A549 (cell line): ENCODE measurements at regions not wholly inside any gene's neighbourhood (a gene's known extent, or its start where the extent isn't known, plus 50 kb on each side); places are given as distances from the start of the nearest gene placed in this dataset.

ENCODE experiments used
- ATAC-seq, 2 experiments: fragments of 200-7000 bp in 1 of 2; fragments of >200 bp in 1 of 2; cut with Nextera tagmentation in 1 of 2; cut with Tn5 transposase in 1 of 2; 3 replicates each; pipeline versions ENCODE4 v1.8.0 to v1.9.1; 2018 to 2020; ENCODE audit warnings: mild to moderate bottlenecking in 1 of 2, moderate library complexity in 1 of 2
- CTCF ChIA-PET: fragments of 300-600 bp; sonication (Branson Sonifier 250); formaldehyde crosslinking; extraction: SDS; loops from one replicate; lab custom pipeline; 2021; ENCODE audit warnings: antibody characterized with exemption, inconsistent platforms; lab: Yijun Ruan, JAX
- POLR2A ChIA-PET: fragments of 350-600 bp; formaldehyde crosslinking; extraction: SDS; loops from one replicate; lab custom pipeline; 2021; ENCODE audit warnings: antibody characterized with exemption, inconsistent platforms; lab: Yijun Ruan, JAX
- DNase-seq, 2 experiments: peaks; one replicate each; pipeline versions ENCODE4 v3.0.0 to v3.0.0-alpha.2; 2011 to 2016; ENCODE audit warnings: low read depth in 1 of 2, low spot score in 1 of 2
- FAIRE-seq: peaks from 2 replicates; lab custom pipeline; 2011; peaks lifted over from hg19 to GRCh38; lab: Jason Lieb, UNC
- H3K27ac ChIP-seq, 2 experiments: fragments of >200 bp; sonication (Bioruptor Twin); formaldehyde crosslinking; 3 replicates each; pipeline ENCODE4 v1.5.1; 2016 to 2017
- H3K4me1 ChIP-seq: fragments of >200 bp; sonication (Bioruptor Twin); formaldehyde crosslinking; 3 replicates; pipeline ENCODE4 v1.6.1; 2016
- H3K4me2 ChIP-seq: fragments of >200 bp; sonication (Bioruptor Twin); formaldehyde crosslinking; 3 replicates; pipeline ENCODE4 v1.6.1; 2016
- H3K4me3 ChIP-seq: fragments of >200 bp; sonication (Bioruptor Twin); formaldehyde crosslinking; 3 replicates; pipeline ENCODE4 v1.5.1; 2016
- H3K9me3 ChIP-seq: fragments of >200 bp; sonication (Bioruptor Twin); formaldehyde crosslinking; 3 replicates; pipeline ENCODE4 v1.6.1; 2016
- CBX2 ChIP-seq: fragments of 200-600 bp; sonication (generic); IDR thresholded peaks from 2 replicates; pipeline ENCODE4 v1.6.1; 2016; ENCODE audit warnings: low read depth, mild to moderate bottlenecking, borderline replicate concordance
- CBX8 ChIP-seq: fragments of 200-600 bp; sonication (generic); IDR thresholded peaks from 2 replicates; pipeline ENCODE4 v1.6.1; 2016
- CHD2 ChIP-seq: fragments of 150-350 bp; IDR thresholded peaks from 2 replicates; pipeline ENCODE4 v1.6.1; 2014; ENCODE audit warnings: low read length; ENCODE audit not compliant: partially characterized antibody
- CHD4 ChIP-seq: fragments of 200-600 bp; sonication (generic); IDR thresholded peaks from 2 replicates; pipeline ENCODE4 v1.6.1; 2016; ENCODE audit warnings: antibody characterized with exemption, mild to moderate bottlenecking, borderline replicate concordance
- E2F6 ChIP-seq: IDR thresholded peaks from 2 replicates; pipeline ENCODE4 v1.6.1; 2012; ENCODE audit warnings: low read depth, borderline replicate concordance
- ELK1 ChIP-seq: fragments of 150-350 bp; IDR thresholded peaks from 2 replicates; pipeline ENCODE4 v1.6.1; 2014; ENCODE audit warnings: low read depth, mild to moderate bottlenecking, low read length
- ESRRA ChIP-seq: fragments of 150-350 bp; IDR thresholded peaks from 2 replicates; pipeline ENCODE4 v1.6.1; 2014; ENCODE audit warnings: mild to moderate bottlenecking, low read length, borderline replicate concordance
- FOSB ChIP-seq: fragments of 250-450 bp; sonication (Bioruptor Pico); IDR thresholded peaks from 2 replicates; pipeline ENCODE4 v1.5.0; 2020; ENCODE audit warnings: mild to moderate bottlenecking, moderate library complexity
- FOSL2 ChIP-seq, 2 experiments: fragments of 450-650 bp in 1 of 2; fragments of >200 bp in 1 of 2; sonication (Bioruptor Twin) in 1 of 2; formaldehyde crosslinking; IDR thresholded peaks; 2 replicates each; pipeline versions ENCODE4 v1.5.0 to v1.6.1; 2016 to 2020; ENCODE audit warnings: mild to moderate bottlenecking in 1 of 2, moderate library complexity in 1 of 2
- FOXS1 ChIP-seq: fragments of 250-450 bp; sonication (Bioruptor Pico); IDR thresholded peaks from 2 replicates; pipeline ENCODE4 v1.5.0; 2020; ENCODE audit warnings: mild to moderate bottlenecking, moderate library complexity
- HEYL ChIP-seq: fragments of 250-450 bp; sonication (Bioruptor Pico); IDR thresholded peaks from 2 replicates; pipeline ENCODE4 v1.8.0; 2021; ENCODE audit warnings: mild to moderate bottlenecking, moderate library complexity
- HOXB5 ChIP-seq: fragments of 250-450 bp; sonication (Bioruptor Pico); IDR thresholded peaks from 2 replicates; pipeline ENCODE4 v1.5.0; 2020; ENCODE audit warnings: mild to moderate bottlenecking, moderate library complexity
- JUN ChIP-seq, 2 experiments: fragments of >200 bp; sonication (Bioruptor Twin); formaldehyde crosslinking; IDR thresholded peaks; 2 replicates in 1 of 2; 3 replicates in 1 of 2; pipeline ENCODE4 v1.6.1; 2016 to 2017
- KDM5A ChIP-seq: fragments of 200-600 bp; sonication (generic); IDR thresholded peaks from 2 replicates; pipeline ENCODE4 v1.6.1; 2016; ENCODE audit warnings: antibody characterized with exemption, mild to moderate bottlenecking
- MAFK ChIP-seq: fragments of 450-650 bp; IDR thresholded peaks from 2 replicates; pipeline ENCODE4 v1.6.1; 2014; ENCODE audit not compliant: partially characterized antibody
- MAZ ChIP-seq: fragments of 150-350 bp; IDR thresholded peaks from 2 replicates; pipeline ENCODE4 v1.6.1; 2014; ENCODE audit warnings: antibody characterized with exemption, low read depth, low read length, borderline replicate concordance
- NFE2L2 ChIP-seq: fragments of 150-350 bp; conservative IDR thresholded peaks from 2 replicates; pipeline ENCODE4 v1.6.1; 2014; ENCODE audit warnings: low read length
- NPAS2 ChIP-seq: fragments of 250-450 bp; sonication (Bioruptor Pico); IDR thresholded peaks from 2 replicates; pipeline ENCODE4 v1.8.0; 2022; ENCODE audit warnings: mild to moderate bottlenecking, moderate library complexity, borderline replicate concordance
- NR3C1 ChIP-seq: fragments of >200 bp; sonication (Bioruptor Twin); formaldehyde crosslinking; IDR thresholded peaks from 3 replicates; pipeline ENCODE4 v1.6.1; 2017
- PBX3 ChIP-seq: IDR thresholded peaks from 2 replicates; pipeline ENCODE4 v1.6.1; 2012
- PHF8 ChIP-seq: fragments of 200-600 bp; sonication (generic); IDR thresholded peaks from 2 replicates; pipeline ENCODE4 v1.6.1; 2016; ENCODE audit warnings: low read depth, mild to moderate bottlenecking, antibody characterized with exemption, moderate library complexity, borderline replicate concordance
- RARB ChIP-seq: fragments of 250-450 bp; sonication (Bioruptor Pico); IDR thresholded peaks from 2 replicates; pipeline ENCODE4 v1.8.0; 2021; ENCODE audit warnings: mild to moderate bottlenecking, moderate library complexity
- RCOR1 ChIP-seq: fragments of 150-350 bp; IDR thresholded peaks from 2 replicates; pipeline ENCODE4 v1.6.1; 2014; ENCODE audit warnings: antibody characterized with exemption, low read length, low read depth
- RFX5 ChIP-seq: fragments of 450-650 bp; IDR thresholded peaks from 2 replicates; pipeline ENCODE4 v1.7.1; 2014; ENCODE audit warnings: antibody characterized with exemption, mild to moderate bottlenecking, moderate library complexity
- SMC3 ChIP-seq: fragments of >200 bp; sonication (Bioruptor Twin); formaldehyde crosslinking; IDR thresholded peaks from 3 replicates; pipeline ENCODE4 v1.6.1; 2018; ENCODE audit warnings: inconsistent platforms
- SREBF2 ChIP-seq: fragments of 450-650 bp; IDR thresholded peaks from 2 replicates; pipeline ENCODE4 v1.6.1; 2014; ENCODE audit warnings: mild to moderate bottlenecking, moderate library complexity
- TP53 ChIP-seq: fragments of 250-450 bp; sonication (Bioruptor Pico); IDR thresholded peaks from 2 replicates; pipeline ENCODE4 v1.5.0; 2021; ENCODE audit warnings: mild to moderate bottlenecking, moderate library complexity
- ZC3H11A ChIP-seq: fragments of 450-650 bp; IDR thresholded peaks from 2 replicates; pipeline ENCODE4 v1.6.1; 2014; ENCODE audit warnings: antibody characterized with exemption, mild to moderate bottlenecking
- ZNF302 ChIP-seq: fragments of 250-450 bp; sonication (Bioruptor Pico); IDR thresholded peaks from 2 replicates; pipeline ENCODE4 v1.9.0; 2021; ENCODE audit warnings: inconsistent platforms, mild to moderate bottlenecking, moderate library complexity
- ZSCAN20 ChIP-seq: fragments of 250-450 bp; sonication (Bioruptor Pico); IDR thresholded peaks from 2 replicates; pipeline ENCODE4 v1.8.0; 2022; ENCODE audit warnings: mild to moderate bottlenecking, moderate library complexity
- WGBS: methylation state at CpG from one replicate; pipeline ENCODE4 v1.1.6; 2017; ENCODE audit errors: missing lambda C conversion rate; 5-methylcytosine and 5-hydroxymethylcytosine counted together

- H3K4me1 ChIP-seq, result no peaks in the 10 kb centered on the region
- no peak overlapping the region for H3K27ac ChIP-seq
- ChIA-PET CTCF (no interaction called here), POLR2A (no interaction called here)
- H3K4me2 ChIP-seq, result no peak overlapping the region
- FAIRE-seq (no peak), DNase-seq (no peak), ATAC-seq (no peak)
- no peak overlapping the region for H3K4me3 ChIP-seq
- TF ChIP-seq MAZ (no peak), CBX8 (no peak)
- no peaks in the 10 kb centered on the region for H3K9me3 ChIP-seq
Observed at GRCh38 chr7:16236381-16236780, 185.0 kb downstream of the CRPPA start.

GRCh38 chr7:16235147-16236114 lies 185.9 kb downstream of the CRPPA start:
- Histone ChIP-seq H3K9me3 (no peaks in the 10 kb centered on the region), H3K4me2 (no peak overlapping the region), H3K4me1 (no peaks in the 10 kb centered on the region), H3K27ac (no peak overlapping the region), H3K4me3 (no peak overlapping the region)
- WGBS, result 32% methylated on average over 5 of the region's 5 CpGs
- CTCF ChIA-PET, result no interaction called here
- ATAC-seq, result no peak
- no peak for FAIRE-seq
- TF ChIP-seq FOSL2 (IDR thresholded peaks at IDR 0.05) (no peak), FOSL2 (CRISPR knock-in tag; IDR thresholded peaks at IDR 0.05) (peak; percentile 50; the same call in 1 of the 2 replicates), PHF8 (no peak), CHD4 (no peak)
- POLR2A ChIA-PET, result no interaction called here
- no peak for DNase-seq

- H3K9me3 ChIP-seq, result no peaks in the 10 kb centered on the region
- FAIRE-seq, result no peak
- ChIA-PET CTCF (no interaction called here), POLR2A (no interaction called here)
- H3K27ac ChIP-seq, result no peak overlapping the region
- no peak for DNase-seq
- no peak for ATAC-seq
- H3K4me2 ChIP-seq, result no peak overlapping the region
- no peak overlapping the region for H3K4me3 ChIP-seq
- TF ChIP-seq CBX2 (no peak), RARB (CRISPR knock-in tag) (no peak), ZC3H11A (no peak), CHD4 (no peak), SMC3 (no peak), NR3C1 (no peak), MAFK (peak; percentile 17), CHD2 (no peak), ELK1 (no peak), SREBF2 (no peak), NFE2L2 (peak; percentile 64), FOSB (no peak), KDM5A (no peak), E2F6 (no peak), JUN (IDR thresholded peaks at IDR 0.05) (no peak), MAZ (no peak)
- TF ChIP-seq, all 56 proteins: peak for 2
- WGBS, result 33% methylated on average over 2 of the region's 2 CpGs
- H3K4me1 ChIP-seq, result no peaks in the 10 kb centered on the region
Observed at GRCh38 chr7:16234493-16235146, 186.7 kb downstream of the CRPPA start.

- ChIA-PET POLR2A (no interaction called here), CTCF (no interaction called here)
- FAIRE-seq (no peak), ATAC-seq (no peak), DNase-seq (no peak)
- Histone ChIP-seq H3K4me2 (no peak overlapping the region), H3K27ac (no peak overlapping the region), H3K4me3 (no peak overlapping the region), H3K4me1 (no peaks in the 10 kb centered on the region), H3K9me3 (no peaks in the 10 kb centered on the region)
- 84% methylated on average over 2 of the region's 2 CpGs for WGBS
- TF ChIP-seq HOXB5 (CRISPR knock-in tag) (no peak), NFE2L2 (no peak), ESRRA (no peak), RARB (CRISPR knock-in tag) (no peak), ZSCAN20 (no peak), RCOR1 (no peak), PBX3 (no peak), ZNF302 (CRISPR knock-in tag) (no peak), FOXS1 (CRISPR knock-in tag) (no peak), NPAS2 (no peak), HEYL (CRISPR knock-in tag) (no peak), MAFK (no peak), TP53 (CRISPR knock-in tag) (no peak), PHF8 (no peak), RFX5 (no peak)
Observed at GRCh38 chr7:16233517-16233916, 187.8 kb downstream of the CRPPA start.
